ENCODE measurements at regions not wholly inside any gene's neighbourhood (a gene's known extent, or its start where the extent isn't known, plus 50 kb on each side); places are given as distances from the start of the nearest gene placed in this dataset.

GRCh38 chr10:33557313-33557712, 222.8 kb upstream of the NRP1 start:
- no peak overlapping the region for H2AFZ ChIP-seq (ENCODE audit: low read depth, low read length)
- no peaks in the 10 kb centered on the region for H3K9me3 ChIP-seq (ENCODE audit: insufficient read depth, low read length, severe bottlenecking)
- H3K9ac ChIP-seq (ENCODE audit: low read depth, low read length) = no peak overlapping the region
- DNase-seq = no peak
- no peaks in the 10 kb centered on the region for H4K20me1 ChIP-seq (ENCODE audit: insufficient read depth, low read length)
- H3K4me2 ChIP-seq (ENCODE audit: insufficient read depth, low read length) = no peak overlapping the region
- TF ChIP-seq EZH2 (IDR thresholded peaks at IDR 0.05; ENCODE audit: borderline replicate concordance, low read depth, low read length, severe bottlenecking) (no peak), CTCF (IDR thresholded peaks at IDR 0.05; ENCODE audit: borderline replicate concordance, extremely low read depth, low read length, poor library complexity, severe bottlenecking) (no peak)
- no peaks in the 10 kb centered on the region for H3K36me3 ChIP-seq (ENCODE audit: insufficient read depth, low read length)
- H3K27ac ChIP-seq (ENCODE audit: low read length) = no peak overlapping the region
- no peak overlapping the region for H3K4me3 ChIP-seq (ENCODE audit: low read depth in 1 of 2, low read length in 2 of 2)
- ATAC-seq (ENCODE audit: insufficient read depth, low read depth) = no peak
- H3K4me1 ChIP-seq (ENCODE audit: insufficient read depth, low read length) = no peaks in the 10 kb centered on the region
- no peaks in the 10 kb centered on the region for H3K79me2 ChIP-seq (ENCODE audit: insufficient read depth, low read length)
- H3K27me3 ChIP-seq (ENCODE audit: insufficient read depth, low read length, poor library complexity) = peaks cover 2% of the 10 kb centered on the region

GRCh38 chr10:33556620-33557019, 222.2 kb upstream of the NRP1 start:
- TF ChIP-seq CTCF (IDR thresholded peaks at IDR 0.05; ENCODE audit: borderline replicate concordance, extremely low read depth, low read length, poor library complexity, severe bottlenecking) (no peak), EZH2 (IDR thresholded peaks at IDR 0.05; ENCODE audit: borderline replicate concordance, low read depth, low read length, severe bottlenecking) (no peak)
- Histone ChIP-seq H3K79me2 (ENCODE audit: insufficient read depth, low read length) (no peaks in the 10 kb centered on the region), H4K20me1 (ENCODE audit: insufficient read depth, low read length) (no peaks in the 10 kb centered on the region), H3K27me3 (ENCODE audit: insufficient read depth, low read length, poor library complexity) (peaks cover 2% of the 10 kb centered on the region), H3K27ac (ENCODE audit: low read length) (no peak overlapping the region), H2AFZ (ENCODE audit: low read depth, low read length) (no peak overlapping the region), H3K9ac (ENCODE audit: low read depth, low read length) (no peak overlapping the region), H3K4me1 (ENCODE audit: insufficient read depth, low read length) (no peaks in the 10 kb centered on the region), H3K9me3 (ENCODE audit: insufficient read depth, low read length, severe bottlenecking) (no peaks in the 10 kb centered on the region), H3K36me3 (ENCODE audit: insufficient read depth, low read length) (no peaks in the 10 kb centered on the region), H3K4me3 (ENCODE audit: low read depth in 1 of 2, low read length in 2 of 2) (no peak overlapping the region), H3K4me2 (ENCODE audit: insufficient read depth, low read length) (no peak overlapping the region)
- DNase-seq (no peak), ATAC-seq (ENCODE audit: insufficient read depth, low read depth) (no peak)

GRCh38 chr10:33556103-33556502, 221.6 kb upstream of the NRP1 start:
- H3K27me3 ChIP-seq (ENCODE audit: insufficient read depth, low read length, poor library complexity) = peaks cover 2% of the 10 kb centered on the region
- H3K9ac ChIP-seq (ENCODE audit: low read depth, low read length) = no peak overlapping the region
- no peak overlapping the region for H2AFZ ChIP-seq (ENCODE audit: low read depth, low read length)
- no peaks in the 10 kb centered on the region for H3K9me3 ChIP-seq (ENCODE audit: insufficient read depth, low read length, severe bottlenecking)
- no peak overlapping the region for H3K27ac ChIP-seq (ENCODE audit: low read length)
- no peak for ATAC-seq (ENCODE audit: insufficient read depth, low read depth)
- no peaks in the 10 kb centered on the region for H3K36me3 ChIP-seq (ENCODE audit: insufficient read depth, low read length)
- H3K4me3 ChIP-seq (ENCODE audit: low read depth in 1 of 2, low read length in 2 of 2) = no peak overlapping the region
- no peaks in the 10 kb centered on the region for H3K4me1 ChIP-seq (ENCODE audit: insufficient read depth, low read length)
- H3K79me2 ChIP-seq (ENCODE audit: insufficient read depth, low read length) = no peaks in the 10 kb centered on the region
- H4K20me1 ChIP-seq (ENCODE audit: insufficient read depth, low read length) = no peaks in the 10 kb centered on the region
- no peak for TF ChIP-seq CTCF (IDR thresholded peaks at IDR 0.05; ENCODE audit: borderline replicate concordance, extremely low read depth, low read length, poor library complexity, severe bottlenecking)
- no peak for DNase-seq
- no peak overlapping the region for H3K4me2 ChIP-seq (ENCODE audit: insufficient read depth, low read length)
